Upper lobe of left lung (tissue), 6 donors: ENCODE measurements at regions not wholly inside any gene's neighbourhood (a gene's known extent, or its start where the extent isn't known, plus 50 kb on each side); places are given as distances from the start of the nearest gene placed in this dataset.

Experiments used
- ATAC-seq, 2 donors: fragments of 200-7000 bp; cut with Tn5 transposase; one replicate each; pipeline ENCODE4 v1.9.1; 2022; ENCODE audit warnings: mild to moderate bottlenecking in 2 of 2, moderate library complexity in 2 of 2; ENCODE audit not compliant: low FRiP score in 2 of 2
- DNase-seq, 2 donors: peaks; one replicate each; pipeline ENCODE4 v3.0.0-alpha.2; 2019 to 2020
- H3K27ac ChIP-seq, 4 donors: fragments of 200-600 bp; sonication (generic); one replicate each; pipeline ENCODE4 v1.5.1; 2016 to 2019
- H3K27me3 ChIP-seq, 4 donors: fragments of 200-600 bp; sonication (generic); one replicate each; pipeline ENCODE4 v1.5.1; 2017 to 2019
- H3K36me3 ChIP-seq, 4 donors: fragments of 200-600 bp; sonication (generic); one replicate each; pipeline ENCODE4 v1.5.1; 2016 to 2019
- H3K4me1 ChIP-seq, 4 donors: fragments of 200-600 bp; sonication (generic); one replicate each; pipeline ENCODE4 v1.5.1; 2018 to 2019
- H3K4me3 ChIP-seq, 4 donors: fragments of 200-600 bp; sonication (generic); one replicate each; pipeline ENCODE4 v1.5.1; 2017 to 2019; ENCODE audit warnings: mild to moderate bottlenecking in 2 of 4, moderate library complexity in 1 of 4
- H3K9me3 ChIP-seq, 4 donors: fragments of 200-600 bp; sonication (generic); one replicate each; pipeline ENCODE4 v1.5.1; 2018 to 2019
- CTCF ChIP-seq, 6 experiments: fragments of 450-650 bp in 4 of 6; fragments of 200-600 bp in 2 of 6; sonication (generic) in 2 of 6; IDR thresholded peaks; one replicate each; pipeline ENCODE4 v1.5.1; 2016 to 2019; ENCODE audit warnings: antibody characterized with exemption in 6 of 6
- EP300 ChIP-seq, 4 donors: sonication (generic); formaldehyde crosslinking; IDR thresholded peaks; one replicate each; pipeline ENCODE4 v1.5.1; 2017; ENCODE audit warnings: antibody characterized with exemption in 4 of 4, control low read depth in 2 of 4
- POLR2A ChIP-seq, 4 donors: fragments of 450-650 bp; IDR thresholded peaks; one replicate each; pipeline ENCODE4 v1.5.1; 2016 to 2017; ENCODE audit warnings: antibody characterized with exemption in 4 of 4, mild to moderate bottlenecking in 2 of 4
- POLR2AphosphoS5 ChIP-seq, 2 donors: sonication (generic); formaldehyde crosslinking; IDR thresholded peaks; one replicate each; pipeline ENCODE4 v1.5.1; 2017; ENCODE audit warnings: antibody characterized with exemption in 2 of 2
- WGBS, 2 donors: methylation state at CpG; one replicate each; pipeline ENCODE4 v1.1.5; 2017 to 2018; 5-methylcytosine and 5-hydroxymethylcytosine counted together
- donor health status: DM: no; HTN: no; CAD: no; lungs with moderate emphysema.
- donor health status: DM: no; HTN: yes; CAD: no; lungs with severe emphysema.

GRCh38 chr2:34737146-34737545 lies 1138.0 kb upstream of the FAM98A start:
- H3K9me3 ChIP-seq: no peaks in the 10 kb centered on the region
- WGBS, 2 donors: 78 to 81% methylated on average over 3 of the region's 3 CpGs
- no peak overlapping the region for H3K27ac ChIP-seq
- DNase-seq (no peak), ATAC-seq (no peak)
- H3K4me3 ChIP-seq: no peak overlapping the region
- no peaks in the 10 kb centered on the region for H3K36me3 ChIP-seq
- TF ChIP-seq POLR2AphosphoS5 (IDR thresholded peaks at IDR 0.05) (no peak), POLR2A (IDR thresholded peaks at IDR 0.05) (no peak), EP300 (IDR thresholded peaks at IDR 0.05) (no peak), CTCF (IDR thresholded peaks at IDR 0.05) (no peak)
- H3K4me1 ChIP-seq: no peaks in the 10 kb centered on the region
- H3K27me3 ChIP-seq: no peaks in the 10 kb centered on the region

GRCh38 chr2:34736482-34736881 lies 1137.4 kb upstream of the FAM98A start:
- Histone ChIP-seq H3K27ac (no peak overlapping the region), H3K4me3 (no peak overlapping the region), H3K9me3 (no peaks in the 10 kb centered on the region), H3K4me1 (no peaks in the 10 kb centered on the region), H3K36me3 (no peaks in the 10 kb centered on the region), H3K27me3 (no peaks in the 10 kb centered on the region)
- no peak for DNase-seq
- TF ChIP-seq EP300 (IDR thresholded peaks at IDR 0.05) (no peak), POLR2AphosphoS5 (IDR thresholded peaks at IDR 0.05) (no peak), POLR2A (IDR thresholded peaks at IDR 0.05) (no peak), CTCF (IDR thresholded peaks at IDR 0.05) (no peak)
- ATAC-seq: no peak
- WGBS, 2 donors: 89 to 93% methylated on average over 2 of the region's 2 CpGs

- no peak overlapping the region for H3K27ac ChIP-seq
- H3K4me3 ChIP-seq: no peak overlapping the region
- DNase-seq (no peak), ATAC-seq (no peak)
- H3K36me3 ChIP-seq: no peaks in the 10 kb centered on the region
- TF ChIP-seq CTCF (IDR thresholded peaks at IDR 0.05): no peak
- no peak for TF ChIP-seq POLR2A (IDR thresholded peaks at IDR 0.05)
- TF ChIP-seq EP300 (IDR thresholded peaks at IDR 0.05): no peak
- TF ChIP-seq POLR2AphosphoS5 (IDR thresholded peaks at IDR 0.05): no peak
- no peaks in the 10 kb centered on the region for H3K4me1 ChIP-seq
- H3K9me3 ChIP-seq: no peaks in the 10 kb centered on the region
- H3K27me3 ChIP-seq: no peaks in the 10 kb centered on the region
Measured at GRCh38 chr2:34734662-34735061, 1135.6 kb upstream of the FAM98A start.

GRCh38 chr2:34734042-34734441 lies 1134.9 kb upstream of the FAM98A start:
- no peaks in the 10 kb centered on the region for H3K9me3 ChIP-seq
- WGBS, 2 donors: 63 to 73% methylated on average over 1 of the region's 1 CpG
- ATAC-seq (no peak), DNase-seq (no peak)
- no peak overlapping the region for H3K4me3 ChIP-seq
- no peaks in the 10 kb centered on the region for H3K27me3 ChIP-seq
- no peaks in the 10 kb centered on the region for H3K4me1 ChIP-seq
- no peak overlapping the region for H3K27ac ChIP-seq
- TF ChIP-seq EP300 (IDR thresholded peaks at IDR 0.05): no peak
- no peak for TF ChIP-seq POLR2A (IDR thresholded peaks at IDR 0.05)
- no peak for TF ChIP-seq CTCF (IDR thresholded peaks at IDR 0.05)
- TF ChIP-seq POLR2AphosphoS5 (IDR thresholded peaks at IDR 0.05): no peak
- no peaks in the 10 kb centered on the region for H3K36me3 ChIP-seq

GRCh38 chr2:34731292-34731691 lies 1132.2 kb upstream of the FAM98A start:
- no peaks in the 10 kb centered on the region for H3K4me1 ChIP-seq
- TF ChIP-seq CTCF (IDR thresholded peaks at IDR 0.05) (no peak), EP300 (IDR thresholded peaks at IDR 0.05) (no peak), POLR2A (IDR thresholded peaks at IDR 0.05) (no peak), POLR2AphosphoS5 (IDR thresholded peaks at IDR 0.05) (no peak)
- H3K27me3 ChIP-seq: no peaks in the 10 kb centered on the region
- no peaks in the 10 kb centered on the region for H3K9me3 ChIP-seq
- no peak overlapping the region for H3K4me3 ChIP-seq
- no peak overlapping the region for H3K27ac ChIP-seq
- no peaks in the 10 kb centered on the region for H3K36me3 ChIP-seq
- DNase-seq: no peak
- no peak for ATAC-seq
- 67 to 82% methylated on average over 2 of the region's 2 CpGs for WGBS, 2 donors
